Caco-2 (cell line): ENCODE measurements at regions not wholly inside any gene's neighbourhood (a gene's known extent, or its start where the extent isn't known, plus 50 kb on each side); places are given as distances from the start of the nearest gene placed in this dataset.
"Not testable (repeated sequence)": the region's sequence is repeated elsewhere in the genome, so short reads cannot be mapped to it uniquely, and the experiment has no call there.

Experiments
- BruUV-seq: library from RNA; stranded (reverse); fragments of 400-500 nt; replicated peaks from 2 replicates; lab custom pipeline; 2021; lab: Mats Ljungman, UMichigan
- CTCF ChIA-PET: fragments of 300-600 bp; sonication (Branson Sonifier 250); formaldehyde crosslinking; loops from one replicate; lab custom pipeline; 2022; ENCODE audit warnings: antibody characterized with exemption; lab: Charles Lee
- POLR2A ChIA-PET: fragments of 300-600 bp; sonication (Branson Sonifier 250); formaldehyde crosslinking; loops from one replicate; lab custom pipeline; 2022; ENCODE audit warnings: antibody characterized with exemption; lab: Charles Lee
- DNase-seq, 2 experiments: peaks; one replicate each; pipeline versions ENCODE4 v3.0.0 to v3.0.0-alpha.2; 2020 to 2022
- H3K27me3 ChIP-seq: replicated peaks from 2 replicates; pipeline ENCODE4 v1.6.0; 2011; ENCODE audit warnings: low read length; ENCODE audit not compliant: control insufficient read depth, insufficient read depth
- H3K36me3 ChIP-seq: 2 replicates; pipeline ENCODE4 v1.5.1; 2011; ENCODE audit warnings: low read length; ENCODE audit not compliant: control insufficient read depth, insufficient read depth
- H3K4me1 ChIP-seq: fragments of 250-450 bp; sonication (Bioruptor Pico); 2 replicates; pipeline ENCODE4 v1.5.1; 2020; ENCODE audit warnings: mild to moderate bottlenecking
- H3K4me3 ChIP-seq: 2 replicates; pipeline ENCODE4 v1.5.1; 2011; ENCODE audit warnings: low read depth, mild to moderate bottlenecking, control low read depth, low read length
- H3K9me3 ChIP-seq: fragments of 250-450 bp; sonication (Bioruptor Pico); 2 replicates; pipeline ENCODE4 v1.5.1; 2020; ENCODE audit warnings: mild to moderate bottlenecking, moderate library complexity
- H3K27ac Mint-ChIP-seq: one replicate; pipeline ENCODE4 v1.8.0; 2022; ENCODE audit warnings: mixed read lengths; ENCODE audit not compliant: unreplicated experiment
- H3K27me3 Mint-ChIP-seq: one replicate; pipeline ENCODE4 v1.8.0; 2022; ENCODE audit warnings: mixed read lengths; ENCODE audit not compliant: insufficient read depth, unreplicated experiment
- H3K36me3 Mint-ChIP-seq: one replicate; pipeline ENCODE4 v1.8.0; 2022; ENCODE audit warnings: mild to moderate bottlenecking, mixed read lengths; ENCODE audit not compliant: insufficient read depth, unreplicated experiment
- H3K4me1 Mint-ChIP-seq: one replicate; pipeline ENCODE4 v1.8.0; 2022; ENCODE audit warnings: low read depth, mixed read lengths; ENCODE audit not compliant: unreplicated experiment
- H3K4me3 Mint-ChIP-seq: one replicate; pipeline ENCODE4 v1.8.0; 2022; ENCODE audit warnings: mild to moderate bottlenecking, moderate library complexity, mixed read lengths; ENCODE audit not compliant: unreplicated experiment
- H3K9me3 Mint-ChIP-seq: one replicate; pipeline ENCODE4 v1.8.0; 2022; ENCODE audit warnings: mixed read lengths; ENCODE audit not compliant: unreplicated experiment
- intact Hi-C: fragments of 100-400 bp; cut with micrococcal nuclease; formaldehyde crosslinking; loops from one replicate; pipeline ENCODE4 v1.10.0; 2022; ENCODE audit not compliant: unreplicated experiment
- TF ChIP-seq, protein P1 (sequence below), 2 experiments: fragments of 200-600 bp in 1 of 2; IDR thresholded peaks; 1 replicate in 1 of 2; 2 replicates in 1 of 2; pipeline versions ENCODE4 v1.5.1 to v1.8.0; 2011 to 2022; ENCODE audit warnings: antibody characterized with exemption in 1 of 2, control low read depth in 1 of 2, inconsistent platforms in 1 of 2, low read depth in 1 of 2, low read length in 1 of 2, mild to moderate bottlenecking in 1 of 2, moderate library complexity in 1 of 2; ENCODE audit not compliant: insufficient read depth in 1 of 2, severe bottlenecking in 1 of 2, unreplicated experiment in 1 of 2

DNA sequence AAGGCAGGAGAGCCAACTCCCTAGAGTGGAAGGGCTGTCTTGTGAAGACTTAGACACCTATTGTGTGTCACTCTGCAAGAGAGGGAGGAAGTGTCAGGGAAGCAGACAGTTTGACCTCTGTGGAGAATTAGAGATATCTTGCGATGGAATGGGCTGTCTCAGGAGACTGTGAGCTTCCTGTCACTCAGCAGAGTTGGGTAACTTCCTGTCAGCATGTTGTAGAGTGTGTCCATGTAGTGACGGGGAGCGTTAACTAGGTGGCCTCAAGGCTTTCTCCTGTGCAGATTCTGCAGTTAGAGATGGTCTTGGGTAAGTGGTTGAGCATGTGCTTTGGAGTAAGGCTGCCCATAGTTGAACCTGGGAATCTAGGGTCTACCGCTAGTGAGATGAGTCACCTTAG, 136.5 kb downstream of the KIF4B start:
- no peak overlapping the region for H3K4me3 ChIP-seq
- Mint-ChIP-seq H3K4me1 (no peaks in the 10 kb centered on the region), H3K9me3 (no peaks in the 10 kb centered on the region), H3K27me3 (peaks cover 6% of the 10 kb centered on the region), H3K4me3 (no peak overlapping the region), H3K36me3 (no peaks in the 10 kb centered on the region), H3K27ac (no peak overlapping the region)
- 0 out of 2 replicates have a peak, but pooled peaks cover 2% of the 10 kb centered on the region for H3K27me3 ChIP-seq
- no peaks in the 10 kb centered on the region for H3K36me3 ChIP-seq
- POLR2A ChIA-PET = no interaction called here
- intact Hi-C loops = no loop called here
- DNase-seq = no peak
- H3K4me1 ChIP-seq = no peaks in the 10 kb centered on the region
- TF ChIP-seq, protein P1, sequence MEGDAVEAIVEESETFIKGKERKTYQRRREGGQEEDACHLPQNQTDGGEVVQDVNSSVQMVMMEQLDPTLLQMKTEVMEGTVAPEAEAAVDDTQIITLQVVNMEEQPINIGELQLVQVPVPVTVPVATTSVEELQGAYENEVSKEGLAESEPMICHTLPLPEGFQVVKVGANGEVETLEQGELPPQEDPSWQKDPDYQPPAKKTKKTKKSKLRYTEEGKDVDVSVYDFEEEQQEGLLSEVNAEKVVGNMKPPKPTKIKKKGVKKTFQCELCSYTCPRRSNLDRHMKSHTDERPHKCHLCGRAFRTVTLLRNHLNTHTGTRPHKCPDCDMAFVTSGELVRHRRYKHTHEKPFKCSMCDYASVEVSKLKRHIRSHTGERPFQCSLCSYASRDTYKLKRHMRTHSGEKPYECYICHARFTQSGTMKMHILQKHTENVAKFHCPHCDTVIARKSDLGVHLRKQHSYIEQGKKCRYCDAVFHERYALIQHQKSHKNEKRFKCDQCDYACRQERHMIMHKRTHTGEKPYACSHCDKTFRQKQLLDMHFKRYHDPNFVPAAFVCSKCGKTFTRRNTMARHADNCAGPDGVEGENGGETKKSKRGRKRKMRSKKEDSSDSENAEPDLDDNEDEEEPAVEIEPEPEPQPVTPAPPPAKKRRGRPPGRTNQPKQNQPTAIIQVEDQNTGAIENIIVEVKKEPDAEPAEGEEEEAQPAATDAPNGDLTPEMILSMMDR (IDR thresholded peaks at IDR 0.05; ENCODE audit: insufficient read depth in 1 of 2, low read depth in 1 of 2, low read length in 1 of 2, severe bottlenecking in 1 of 2, unreplicated experiment in 1 of 2) = no peak
- H3K9me3 ChIP-seq = no peaks in the 10 kb centered on the region
- BruUV-seq = no TSS peak
- CTCF ChIA-PET = no interaction called here

GRCh38 chr5:155154973-155155372, 141.4 kb downstream of the KIF4B start:
- Mint-ChIP-seq H3K27ac (no peak overlapping the region), H3K36me3 (no peaks in the 10 kb centered on the region), H3K27me3 (peaks cover 3% of the 10 kb centered on the region), H3K4me3 (no peak overlapping the region), H3K4me1 (no peaks in the 10 kb centered on the region), H3K9me3 (no peaks in the 10 kb centered on the region)
- no peak for DNase-seq
- TF ChIP-seq, protein P1 (IDR thresholded peaks at IDR 0.05; ENCODE audit: insufficient read depth in 1 of 2, low read depth in 1 of 2, low read length in 1 of 2, severe bottlenecking in 1 of 2, unreplicated experiment in 1 of 2) = no peak
- 0 out of 2 replicates have a peak, but pooled peaks cover 2% of the 10 kb centered on the region for H3K27me3 ChIP-seq
- no peaks in the 10 kb centered on the region for H3K4me1 ChIP-seq
- ChIA-PET CTCF (no interaction called here), POLR2A (no interaction called here)
- no TSS peak for BruUV-seq
- H3K4me3 ChIP-seq = no peak overlapping the region
- no peaks in the 10 kb centered on the region for H3K9me3 ChIP-seq
- H3K36me3 ChIP-seq = no peaks in the 10 kb centered on the region
- intact Hi-C loops = no loop called here

DNA sequence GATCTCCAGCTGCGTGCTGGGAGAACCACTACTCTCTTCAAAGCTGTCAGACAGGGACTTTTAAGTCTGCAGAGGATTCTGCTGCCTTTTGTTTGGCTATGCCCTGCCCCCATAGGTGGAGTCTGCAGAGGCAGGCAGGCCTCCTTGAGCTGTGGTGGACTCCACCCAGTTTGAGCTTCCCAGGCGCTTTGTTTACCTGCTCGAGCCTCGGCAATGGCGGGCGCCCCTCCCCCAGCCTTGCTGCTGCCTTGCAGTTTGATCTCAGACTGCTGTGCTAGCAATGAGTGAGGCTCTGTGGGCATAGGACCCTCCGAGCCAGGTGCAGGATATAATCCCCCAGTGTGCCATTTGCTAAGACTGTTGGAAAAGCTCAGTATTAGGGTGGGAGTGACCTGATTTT, 149.5 kb downstream of the KIF4B start:
- H3K4me1 Mint-ChIP-seq, POLR2A ChIA-PET, H3K36me3 ChIP-seq, H3K4me1 ChIP-seq, DNase-seq, intact Hi-C loops, H3K27ac Mint-ChIP-seq, H3K4me3 Mint-ChIP-seq, BruUV-seq, H3K4me3 ChIP-seq, CTCF ChIA-PET, H3K36me3 Mint-ChIP-seq, H3K9me3 ChIP-seq, H3K27me3 ChIP-seq: not testable (repeated sequence)
- Mint-ChIP-seq H3K9me3 (peaks cover 16% of the 10 kb centered on the region), H3K27me3 (peaks cover 13% of the 10 kb centered on the region)

DNA sequence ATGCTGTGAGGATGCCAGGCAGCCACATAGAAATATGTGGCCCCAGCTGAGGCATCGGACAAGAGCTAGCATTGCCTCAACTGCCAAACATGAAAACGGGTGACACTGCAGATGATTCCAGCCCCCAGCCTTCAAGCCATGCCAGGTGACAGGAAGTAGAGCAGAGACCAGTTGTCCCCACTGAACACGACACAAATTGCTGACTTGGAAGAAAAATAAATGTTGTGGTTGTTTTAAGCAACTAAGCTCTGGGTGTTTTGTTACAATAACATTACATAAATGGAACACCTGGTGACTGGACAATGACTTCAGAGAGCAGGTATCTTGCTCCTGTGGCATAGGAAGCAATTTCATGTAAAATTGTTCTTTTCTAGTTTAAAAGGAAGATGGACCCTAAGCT, 154.2 kb downstream of the KIF4B start:
- CTCF ChIA-PET = no interaction called here
- Histone ChIP-seq H3K9me3 (0 out of 2 replicates have a peak, but pooled peaks cover 4% of the 10 kb centered on the region), H3K27me3 (no peaks in the 10 kb centered on the region), H3K4me3 (no peak overlapping the region), H3K36me3 (no peaks in the 10 kb centered on the region), H3K4me1 (no peaks in the 10 kb centered on the region)
- BruUV-seq = no TSS peak
- H3K36me3 Mint-ChIP-seq = no peaks in the 10 kb centered on the region
- intact Hi-C loops = no loop called here
- H3K4me1 Mint-ChIP-seq = no peaks in the 10 kb centered on the region
- H3K9me3 Mint-ChIP-seq = peaks cover 27% of the 10 kb centered on the region
- no peak overlapping the region for H3K4me3 Mint-ChIP-seq
- H3K27me3 Mint-ChIP-seq = peaks cover 9% of the 10 kb centered on the region
- H3K27ac Mint-ChIP-seq = no peak overlapping the region
- DNase-seq = no peak
- TF ChIP-seq, protein P1 (IDR thresholded peaks at IDR 0.05; ENCODE audit: insufficient read depth in 1 of 2, low read depth in 1 of 2, low read length in 1 of 2, severe bottlenecking in 1 of 2, unreplicated experiment in 1 of 2) = no peak
- POLR2A ChIA-PET = no interaction called here
